Nephron progenitor cell (in vitro differentiated cells): ENCODE measurements at regions not wholly inside any gene's neighbourhood (a gene's known extent, or its start where the extent isn't known, plus 50 kb on each side); places are given as distances from the start of the nearest gene placed in this dataset.
A peak's percentile ranks its signal among the peaks of the same experiment; 100 is the strongest.

Source experiments
- DNase-seq: peaks from one replicate; pipeline ENCODE4 v3.0.0; 2021
- H3K27ac Mint-ChIP-seq: 2 replicates; pipeline ENCODE4 v1.8.0; 2021; ENCODE audit warnings: mild to moderate bottlenecking, moderate library complexity, mixed read lengths
- H3K27me3 Mint-ChIP-seq: 2 replicates; pipeline ENCODE4 v1.8.0; 2021; ENCODE audit warnings: mild to moderate bottlenecking, low read depth, mixed read lengths; ENCODE audit not compliant: poor library complexity
- H3K36me3 Mint-ChIP-seq: 2 replicates; pipeline ENCODE4 v1.8.0; 2021; ENCODE audit warnings: low read depth, mixed read lengths
- H3K4me1 Mint-ChIP-seq: 2 replicates; pipeline ENCODE4 v1.8.0; 2021; ENCODE audit warnings: mixed read lengths
- H3K4me3 Mint-ChIP-seq: 2 replicates; pipeline ENCODE4 v1.8.0; 2021; ENCODE audit warnings: mild to moderate bottlenecking, moderate library complexity, mixed read lengths
- H3K9me3 Mint-ChIP-seq: 2 replicates; pipeline ENCODE4 v1.8.0; 2021; ENCODE audit warnings: mild to moderate bottlenecking, moderate library complexity, mixed read lengths
- CTCF ChIP-seq: fragments of 200-600 bp; sonication (generic); IDR thresholded peaks from 2 replicates; pipeline ENCODE4 v1.5.0; 2021; ENCODE audit warnings: antibody characterized with exemption

GRCh38 chr9:106423575-106423974, 439.4 kb upstream of the ZNF462 start:
- TF ChIP-seq CTCF: no peak
- H3K27ac Mint-ChIP-seq: no peak overlapping the region
- DNase-seq: no peak
- no peak overlapping the region for H3K4me3 Mint-ChIP-seq
- H3K36me3 Mint-ChIP-seq: no peaks in the 10 kb centered on the region
- peaks cover 7% of the 10 kb centered on the region for H3K27me3 Mint-ChIP-seq
- H3K9me3 Mint-ChIP-seq: no peaks in the 10 kb centered on the region
- peaks cover 26% of the 10 kb centered on the region for H3K4me1 Mint-ChIP-seq

- DNase-seq: no peak
These were observed 430.3 kb upstream of the ZNF462 start for GRCh38 chr9:106432631-106433030.

GRCh38 chr9:106438928-106439327, 424.0 kb upstream of the ZNF462 start:
- H3K27me3 Mint-ChIP-seq: no peaks in the 10 kb centered on the region
- peaks cover 10% of the 10 kb centered on the region for H3K36me3 Mint-ChIP-seq
- no peak for TF ChIP-seq CTCF
- peaks cover 10% of the 10 kb centered on the region for H3K4me1 Mint-ChIP-seq
- no peak overlapping the region for H3K4me3 Mint-ChIP-seq
- H3K9me3 Mint-ChIP-seq: peaks cover 29% of the 10 kb centered on the region
- H3K27ac Mint-ChIP-seq: peak overlapping the region; percentile 92
- no peak for DNase-seq

More at GRCh38 chr9:106432631-106433030, 430.3 kb upstream of the ZNF462 start:
- no peaks in the 10 kb centered on the region for H3K27me3 Mint-ChIP-seq
- H3K27ac Mint-ChIP-seq: no peak overlapping the region
- H3K9me3 Mint-ChIP-seq: no peaks in the 10 kb centered on the region
- H3K36me3 Mint-ChIP-seq: no peaks in the 10 kb centered on the region
- TF ChIP-seq CTCF: no peak
- no peaks in the 10 kb centered on the region for H3K4me1 Mint-ChIP-seq
- no peak overlapping the region for H3K4me3 Mint-ChIP-seq

- H3K27me3 Mint-ChIP-seq: no peaks in the 10 kb centered on the region
- DNase-seq: no peak
- peaks cover 10% of the 10 kb centered on the region for H3K4me1 Mint-ChIP-seq
- peaks cover 10% of the 10 kb centered on the region for H3K36me3 Mint-ChIP-seq
- H3K27ac Mint-ChIP-seq: no peak overlapping the region
- H3K9me3 Mint-ChIP-seq: peaks cover 29% of the 10 kb centered on the region
- no peak overlapping the region for H3K4me3 Mint-ChIP-seq
- no peak for TF ChIP-seq CTCF
These were observed 421.7 kb upstream of the ZNF462 start for GRCh38 chr9:106441283-106441682.

GRCh38 chr9:106443520-106443919, 419.4 kb upstream of the ZNF462 start:
- H3K36me3 Mint-ChIP-seq: peaks cover 10% of the 10 kb centered on the region
- peaks cover 9% of the 10 kb centered on the region for H3K4me1 Mint-ChIP-seq
- H3K27ac Mint-ChIP-seq: no peak overlapping the region
- H3K9me3 Mint-ChIP-seq: peaks cover 29% of the 10 kb centered on the region
- peaks cover 2% of the 10 kb centered on the region for H3K27me3 Mint-ChIP-seq
- no peak overlapping the region for H3K4me3 Mint-ChIP-seq
- no peak for DNase-seq
- TF ChIP-seq CTCF: no peak

GRCh38 chr9:106445107-106445506, 417.9 kb upstream of the ZNF462 start:
- no peak for DNase-seq
- H3K36me3 Mint-ChIP-seq: peaks cover 7% of the 10 kb centered on the region
- no peak overlapping the region for H3K27ac Mint-ChIP-seq
- no peak for TF ChIP-seq CTCF
- peaks cover 2% of the 10 kb centered on the region for H3K27me3 Mint-ChIP-seq
- peaks cover 15% of the 10 kb centered on the region for H3K4me1 Mint-ChIP-seq
- H3K4me3 Mint-ChIP-seq: no peak overlapping the region
- peaks cover 24% of the 10 kb centered on the region for H3K9me3 Mint-ChIP-seq
